ENCODE measurements at regions not wholly inside any gene's neighbourhood (a gene's known extent, or its start where the extent isn't known, plus 50 kb on each side); places are given as distances from the start of the nearest gene placed in this dataset.

- Histone ChIP-seq H3K27me3 (replicated peaks; ENCODE audit: insufficient read depth) (peaks cover 7% of the 10 kb centered on the region), H3F3A (ENCODE audit: insufficient read depth) (no peaks in the 10 kb centered on the region), H3K4me3 (no peak overlapping the region), H3K4me1 (ENCODE audit: insufficient read depth) (0 out of 2 replicates have a peak, but pooled peaks cover 12% of the 10 kb centered on the region), H3K27ac (no peak overlapping the region), H3K36me3 (ENCODE audit: low read depth) (no peaks in the 10 kb centered on the region), H3K9me3 (ENCODE audit: low read depth) (no peaks in the 10 kb centered on the region), H3K79me2 (ENCODE audit: insufficient read depth) (no peaks in the 10 kb centered on the region), H2AFZ (no peak overlapping the region), H3K9me2 (ENCODE audit: insufficient read depth) (no peaks in the 10 kb centered on the region), H4K20me1 (ENCODE audit: insufficient read depth) (no peaks in the 10 kb centered on the region), H3K4me2 (ENCODE audit: unreplicated experiment) (no peak overlapping the region), H3K9ac (no peak overlapping the region)
- TF ChIP-seq EZH2phosphoT487 (IDR thresholded peaks at IDR 0.05; ENCODE audit: insufficient read depth, low read depth) (no peak), EZH2 (IDR thresholded peaks at IDR 0.05; ENCODE audit: insufficient read depth, poor library complexity, severe bottlenecking) (no peak)
- DNase-seq = no peak
- in situ Hi-C loops (cut with MboI) = no loop called here
- 87 to 90% methylated on average over 12 to 15 of the region's 15 CpGs for WGBS, 2 experiments (ENCODE audit: low coverage in 1 of 2, low lambda C conversion rate in 2 of 2, missing lambda C conversion rate in 2 of 2)
Observed at GRCh38 chr6:166725571-166725970, 98.5 kb upstream of the RPS6KA2 start.

- Histone ChIP-seq H3K4me1 (ENCODE audit: insufficient read depth) (0 out of 2 replicates have a peak, but pooled peaks cover 12% of the 10 kb centered on the region), H3K9me3 (ENCODE audit: low read depth) (no peaks in the 10 kb centered on the region), H3K4me2 (ENCODE audit: unreplicated experiment) (no peak overlapping the region), H3K4me3 (no peak overlapping the region), H3K9ac (no peak overlapping the region), H3K27me3 (replicated peaks; ENCODE audit: insufficient read depth) (peaks cover 7% of the 10 kb centered on the region; the same call in 1 of the 2 replicates), H3K27ac (no peak overlapping the region), H4K20me1 (ENCODE audit: insufficient read depth) (no peaks in the 10 kb centered on the region), H3F3A (ENCODE audit: insufficient read depth) (no peaks in the 10 kb centered on the region), H3K9me2 (ENCODE audit: insufficient read depth) (no peaks in the 10 kb centered on the region), H3K79me2 (ENCODE audit: insufficient read depth) (no peaks in the 10 kb centered on the region), H2AFZ (no peak overlapping the region), H3K36me3 (ENCODE audit: low read depth) (no peaks in the 10 kb centered on the region)
- in situ Hi-C loops (cut with MboI) = no loop called here
- no peak for TF ChIP-seq EZH2 (IDR thresholded peaks at IDR 0.05; ENCODE audit: insufficient read depth, poor library complexity, severe bottlenecking)
- no peak for TF ChIP-seq EZH2phosphoT487 (IDR thresholded peaks at IDR 0.05; ENCODE audit: insufficient read depth, low read depth)
- peak; percentile 31 for DNase-seq
- WGBS, 2 experiments (ENCODE audit: low coverage in 1 of 2, low lambda C conversion rate in 2 of 2, missing lambda C conversion rate in 2 of 2) = 6 to 8% methylated on average over 8 of the region's 8 CpGs
Observed at GRCh38 chr6:166724576-166724975, 97.5 kb upstream of the RPS6KA2 start.

DNA sequence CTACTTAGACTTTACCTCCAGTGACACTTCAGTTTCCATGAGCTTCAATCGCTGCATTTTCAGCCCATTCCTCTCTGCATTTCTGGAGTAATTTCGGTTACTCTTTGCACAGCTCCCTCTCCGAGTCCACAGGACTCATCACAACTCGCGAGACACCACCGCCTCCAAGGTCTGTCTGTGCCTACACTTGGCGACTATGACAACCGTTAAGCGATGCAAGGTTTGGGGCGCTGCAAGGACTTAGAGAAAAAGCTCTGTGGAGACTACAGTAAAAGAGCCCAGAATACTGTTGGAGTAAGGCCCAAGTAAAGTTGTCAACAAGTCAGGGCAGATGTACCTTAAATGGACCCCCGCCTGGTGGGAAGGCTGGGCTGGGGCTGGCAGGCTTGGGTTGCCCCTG lies 95.7 kb upstream of the RPS6KA2 start:
- Histone ChIP-seq H3K4me2 (ENCODE audit: unreplicated experiment) (no peak overlapping the region), H2AFZ (no peak overlapping the region), H4K20me1 (ENCODE audit: insufficient read depth) (no peaks in the 10 kb centered on the region), H3K27ac (no peak overlapping the region), H3K9ac (no peak overlapping the region), H3K4me1 (ENCODE audit: insufficient read depth) (0 out of 2 replicates have a peak, but pooled peaks cover 12% of the 10 kb centered on the region), H3K9me2 (ENCODE audit: insufficient read depth) (no peaks in the 10 kb centered on the region), H3K9me3 (ENCODE audit: low read depth) (no peaks in the 10 kb centered on the region), H3K27me3 (replicated peaks; ENCODE audit: insufficient read depth) (peaks cover 7% of the 10 kb centered on the region; the same call in 1 of the 2 replicates), H3K79me2 (ENCODE audit: insufficient read depth) (no peaks in the 10 kb centered on the region), H3F3A (ENCODE audit: insufficient read depth) (no peaks in the 10 kb centered on the region), H3K36me3 (ENCODE audit: low read depth) (no peaks in the 10 kb centered on the region), H3K4me3 (no peak overlapping the region)
- TF ChIP-seq EZH2phosphoT487 (IDR thresholded peaks at IDR 0.05; ENCODE audit: insufficient read depth, low read depth) = no peak
- TF ChIP-seq EZH2 (IDR thresholded peaks at IDR 0.05; ENCODE audit: insufficient read depth, poor library complexity, severe bottlenecking) = no peak
- DNase-seq = no peak
- in situ Hi-C loops (cut with MboI) = no loop called here
- WGBS, 2 experiments (ENCODE audit: low coverage in 1 of 2, low lambda C conversion rate in 2 of 2, missing lambda C conversion rate in 2 of 2) = 92 to 96% methylated on average over 11 of the region's 11 CpGs

- no peak overlapping the region for H3K9ac ChIP-seq
- no peaks in the 10 kb centered on the region for H3F3A ChIP-seq (ENCODE audit: insufficient read depth)
- no peak overlapping the region for H2AFZ ChIP-seq
- no peaks in the 10 kb centered on the region for H4K20me1 ChIP-seq (ENCODE audit: insufficient read depth)
- H3K27ac ChIP-seq = no peak overlapping the region
- no peak overlapping the region for H3K4me3 ChIP-seq
- H3K9me2 ChIP-seq (ENCODE audit: insufficient read depth) = no peaks in the 10 kb centered on the region
- H3K36me3 ChIP-seq (ENCODE audit: low read depth) = no peaks in the 10 kb centered on the region
- peak; percentile 12 for DNase-seq
- TF ChIP-seq EZH2phosphoT487 (IDR thresholded peaks at IDR 0.05; ENCODE audit: insufficient read depth, low read depth) (no peak), EZH2 (IDR thresholded peaks at IDR 0.05; ENCODE audit: insufficient read depth, poor library complexity, severe bottlenecking) (no peak)
- H3K4me2 ChIP-seq (ENCODE audit: unreplicated experiment) = no peak overlapping the region
- WGBS, 2 experiments (ENCODE audit: low coverage in 1 of 2, low lambda C conversion rate in 2 of 2, missing lambda C conversion rate in 2 of 2) = 41 to 42% methylated on average over 16 to 17 of the region's 17 CpGs
- in situ Hi-C loops (cut with MboI) = no loop called here
- peaks cover 15% of the 10 kb centered on the region; the same call in 1 of the 2 replicates for H3K27me3 ChIP-seq (replicated peaks; ENCODE audit: insufficient read depth)
- H3K79me2 ChIP-seq (ENCODE audit: insufficient read depth) = no peaks in the 10 kb centered on the region
- no peaks in the 10 kb centered on the region for H3K9me3 ChIP-seq (ENCODE audit: low read depth)
- H3K4me1 ChIP-seq (ENCODE audit: insufficient read depth) = 0 out of 2 replicates have a peak, but pooled peaks cover 12% of the 10 kb centered on the region
Observed at GRCh38 chr6:166721576-166721975, 94.5 kb upstream of the RPS6KA2 start.

GRCh38 chr6:166720856-166721255 lies 93.8 kb upstream of the RPS6KA2 start:
- no peak for TF ChIP-seq EZH2phosphoT487 (IDR thresholded peaks at IDR 0.05; ENCODE audit: insufficient read depth, low read depth)
- TF ChIP-seq EZH2 (IDR thresholded peaks at IDR 0.05; ENCODE audit: insufficient read depth, poor library complexity, severe bottlenecking) = no peak
- H3K4me1 ChIP-seq (ENCODE audit: insufficient read depth) = 0 out of 2 replicates have a peak, but pooled peaks cover 9% of the 10 kb centered on the region
- H3K4me2 ChIP-seq (ENCODE audit: unreplicated experiment) = no peak overlapping the region
- no peak overlapping the region for H3K9ac ChIP-seq
- H2AFZ ChIP-seq = no peak overlapping the region
- peaks cover 17% of the 10 kb centered on the region; the same call in 1 of the 2 replicates for H3K27me3 ChIP-seq (replicated peaks; ENCODE audit: insufficient read depth)
- no peak for DNase-seq
- no peaks in the 10 kb centered on the region for H3F3A ChIP-seq (ENCODE audit: insufficient read depth)
- no peaks in the 10 kb centered on the region for H3K79me2 ChIP-seq (ENCODE audit: insufficient read depth)
- no peak overlapping the region for H3K27ac ChIP-seq
- H3K4me3 ChIP-seq = no peak overlapping the region
- no peaks in the 10 kb centered on the region for H3K36me3 ChIP-seq (ENCODE audit: low read depth)
- H4K20me1 ChIP-seq (ENCODE audit: insufficient read depth) = no peaks in the 10 kb centered on the region
- in situ Hi-C loops (cut with MboI) = no loop called here
- no peaks in the 10 kb centered on the region for H3K9me2 ChIP-seq (ENCODE audit: insufficient read depth)
- 73 to 82% methylated on average over 7 of the region's 7 CpGs for WGBS, 2 experiments (ENCODE audit: low coverage in 1 of 2, low lambda C conversion rate in 2 of 2, missing lambda C conversion rate in 2 of 2)
- H3K9me3 ChIP-seq (ENCODE audit: low read depth) = no peaks in the 10 kb centered on the region
